C4-2B (cell line): ENCODE measurements at regions not wholly inside any gene's neighbourhood (a gene's known extent, or its start where the extent isn't known, plus 50 kb on each side); places are given as distances from the start of the nearest gene placed in this dataset.

ENCODE experiments used
- H3K27ac ChIP-seq: fragments of 450-650 bp; 2 replicates; pipeline ENCODE4 v1.5.1; 2017
- CTCF ChIP-seq: fragments of 450-650 bp; conservative IDR thresholded peaks from 2 replicates; pipeline ENCODE4 v1.5.1; 2017; ENCODE audit warnings: mild to moderate bottlenecking
- ZFX ChIP-seq: fragments of 450-650 bp; IDR thresholded peaks from 2 replicates; pipeline ENCODE4 v1.6.1; 2017

- TF ChIP-seq ZFX (no peak), CTCF (no peak)
- H3K27ac ChIP-seq = no peak overlapping the region
Measured at GRCh38 chrX:5568934-5569333, 659.7 kb downstream of the NLGN4X start.

- no peak for TF ChIP-seq CTCF
- TF ChIP-seq ZFX = no peak
Measured at GRCh38 chrX:5559386-5559785, 669.3 kb downstream of the NLGN4X start.

DNA sequence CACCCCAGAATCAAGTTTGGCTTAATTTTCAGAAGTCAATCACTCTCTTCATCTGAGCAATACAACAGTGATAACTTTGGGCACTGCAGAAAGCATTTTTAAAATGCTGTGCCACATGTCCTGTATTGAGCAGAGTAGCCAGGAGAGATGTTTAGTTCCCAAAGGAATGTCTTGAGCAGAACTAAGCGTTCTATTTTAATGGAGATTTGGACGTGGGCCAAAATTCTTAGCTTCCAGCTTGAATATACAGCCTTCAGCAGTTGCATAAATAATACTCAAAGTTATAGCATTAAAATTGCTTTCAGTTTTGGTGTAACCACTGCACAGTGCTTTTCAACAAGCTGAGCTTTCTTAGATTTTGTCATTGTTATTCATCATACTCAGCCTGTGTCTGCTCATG, 679.2 kb downstream of the NLGN4X start:
- no peak overlapping the region for H3K27ac ChIP-seq

More at GRCh38 chrX:5559386-5559785, 669.3 kb downstream of the NLGN4X start:
- no peak overlapping the region for H3K27ac ChIP-seq

DNA sequence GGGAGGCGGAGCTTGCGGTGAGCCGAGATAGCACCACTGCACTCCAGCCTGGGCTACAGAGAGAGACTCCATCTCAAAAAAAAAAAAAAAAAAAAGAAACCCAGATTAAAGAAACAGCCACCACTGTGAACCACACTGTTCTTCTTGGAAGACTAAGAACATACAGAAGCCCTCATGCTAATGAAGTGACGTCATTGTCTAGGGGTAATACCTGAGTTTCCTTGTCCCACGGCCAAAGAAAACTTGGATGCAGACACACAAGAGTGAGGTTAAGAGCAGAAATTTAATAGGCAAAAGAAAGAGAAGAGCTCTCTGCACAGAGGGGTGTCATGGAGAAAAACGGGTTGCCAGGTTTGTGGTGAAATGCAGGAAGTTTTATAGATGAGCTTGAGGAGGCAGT, 691.6 kb downstream of the NLGN4X start:
- TF ChIP-seq CTCF (no peak), ZFX (no peak)
- H3K27ac ChIP-seq = no peak overlapping the region

More for the DNA sequence above, 679.2 kb downstream of the NLGN4X start:
- TF ChIP-seq ZFX = no peak
- no peak for TF ChIP-seq CTCF

DNA sequence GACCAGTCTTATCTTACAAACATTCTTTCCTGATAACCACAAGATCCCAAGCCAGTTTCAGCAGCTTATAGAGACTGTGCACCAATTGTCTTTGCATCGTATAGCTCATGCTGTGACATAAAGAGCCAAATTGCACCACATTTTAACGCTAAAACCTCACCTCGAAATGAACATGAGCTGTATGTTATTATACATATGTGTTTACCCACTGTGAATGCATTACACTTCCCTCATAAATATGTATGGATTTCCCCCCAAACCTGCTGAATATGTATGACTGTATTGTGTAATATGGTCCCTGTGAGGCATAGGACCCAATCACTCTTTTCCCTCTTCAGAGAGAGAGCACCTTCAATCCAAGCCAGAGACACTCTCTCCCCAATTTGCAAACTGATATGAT, 692.4 kb downstream of the NLGN4X start:
- no peak overlapping the region for H3K27ac ChIP-seq
- no peak for TF ChIP-seq ZFX
- TF ChIP-seq CTCF = no peak

GRCh38 chrX:5528057-5528456, 700.6 kb downstream of the NLGN4X start:
- TF ChIP-seq CTCF = no peak
- no peak for TF ChIP-seq ZFX

DNA sequence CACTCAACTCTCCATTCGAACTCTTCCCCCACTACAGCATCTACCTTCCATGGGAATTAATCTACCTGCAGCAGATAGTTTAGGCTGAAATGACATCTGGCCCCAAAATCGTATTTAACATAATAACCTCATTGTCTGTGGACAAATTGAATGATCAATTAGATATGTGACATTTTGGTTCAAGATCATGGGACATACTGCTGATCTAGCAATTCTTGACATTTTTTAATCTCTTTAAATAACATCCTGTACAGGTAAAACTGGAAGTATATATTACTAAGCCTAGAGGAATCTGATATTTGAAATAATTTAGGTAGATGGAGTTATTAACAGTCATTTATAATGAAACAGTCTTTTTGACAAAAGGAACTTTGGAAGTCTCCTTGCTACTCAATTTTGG, 702.5 kb downstream of the NLGN4X start:
- no peak overlapping the region for H3K27ac ChIP-seq
- TF ChIP-seq CTCF (no peak), ZFX (no peak)

More at GRCh38 chrX:5528057-5528456, 700.6 kb downstream of the NLGN4X start:
- H3K27ac ChIP-seq = no peak overlapping the region
